H1 (cell line): ENCODE measurements at regions not wholly inside any gene's neighbourhood (a gene's known extent, or its start where the extent isn't known, plus 50 kb on each side); places are given as distances from the start of the nearest gene placed in this dataset.

Source experiments
- CHD2 ChIP-seq: IDR thresholded peaks from 2 replicates; pipeline ENCODE4 v1.6.1; 2012; ENCODE audit warnings: low read length, improper control_type of control experiment
- RAD21 ChIP-seq, 2 experiments: IDR thresholded peaks in 1 of 2; conservative IDR thresholded peaks in 1 of 2; 2 replicates each; pipeline ENCODE4 v1.6.1; 2011; ENCODE audit warnings: low read depth in 2 of 2, low read length in 2 of 2, improper control_type of control experiment in 1 of 2, inconsistent platforms in 1 of 2, mild to moderate bottlenecking in 1 of 2, moderate library complexity in 1 of 2
- TF ChIP-seq, protein P1 (sequence below): fragments of 300-600 bp; sonication (generic); IDR thresholded peaks from 2 replicates; pipeline ENCODE4 v1.7.1; 2012; ENCODE audit warnings: low read length, moderate library complexity, mild to moderate bottlenecking, inconsistent platforms; ENCODE audit not compliant: insufficient replicate concordance

DNA sequence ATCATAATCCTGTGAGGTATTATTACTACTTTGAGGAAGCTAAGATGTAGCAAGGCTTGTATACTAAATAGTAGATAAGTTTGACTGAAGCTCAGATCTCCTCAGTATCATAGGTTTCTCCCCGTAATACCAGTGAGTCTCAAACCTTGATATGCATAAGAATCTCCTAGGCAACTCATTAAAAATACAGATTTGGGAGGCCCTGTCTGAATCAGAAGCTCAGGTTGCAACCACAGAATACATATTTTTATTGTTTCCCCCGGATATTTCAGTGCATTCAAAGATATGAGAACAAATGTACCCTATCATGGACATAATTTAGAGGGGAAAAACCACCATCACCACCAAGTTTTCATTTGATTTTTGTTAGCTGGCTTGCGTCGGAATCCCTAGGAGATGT is 242.1 kb upstream of the C2CD4B start (continued):
- TF ChIP-seq, protein P1, sequence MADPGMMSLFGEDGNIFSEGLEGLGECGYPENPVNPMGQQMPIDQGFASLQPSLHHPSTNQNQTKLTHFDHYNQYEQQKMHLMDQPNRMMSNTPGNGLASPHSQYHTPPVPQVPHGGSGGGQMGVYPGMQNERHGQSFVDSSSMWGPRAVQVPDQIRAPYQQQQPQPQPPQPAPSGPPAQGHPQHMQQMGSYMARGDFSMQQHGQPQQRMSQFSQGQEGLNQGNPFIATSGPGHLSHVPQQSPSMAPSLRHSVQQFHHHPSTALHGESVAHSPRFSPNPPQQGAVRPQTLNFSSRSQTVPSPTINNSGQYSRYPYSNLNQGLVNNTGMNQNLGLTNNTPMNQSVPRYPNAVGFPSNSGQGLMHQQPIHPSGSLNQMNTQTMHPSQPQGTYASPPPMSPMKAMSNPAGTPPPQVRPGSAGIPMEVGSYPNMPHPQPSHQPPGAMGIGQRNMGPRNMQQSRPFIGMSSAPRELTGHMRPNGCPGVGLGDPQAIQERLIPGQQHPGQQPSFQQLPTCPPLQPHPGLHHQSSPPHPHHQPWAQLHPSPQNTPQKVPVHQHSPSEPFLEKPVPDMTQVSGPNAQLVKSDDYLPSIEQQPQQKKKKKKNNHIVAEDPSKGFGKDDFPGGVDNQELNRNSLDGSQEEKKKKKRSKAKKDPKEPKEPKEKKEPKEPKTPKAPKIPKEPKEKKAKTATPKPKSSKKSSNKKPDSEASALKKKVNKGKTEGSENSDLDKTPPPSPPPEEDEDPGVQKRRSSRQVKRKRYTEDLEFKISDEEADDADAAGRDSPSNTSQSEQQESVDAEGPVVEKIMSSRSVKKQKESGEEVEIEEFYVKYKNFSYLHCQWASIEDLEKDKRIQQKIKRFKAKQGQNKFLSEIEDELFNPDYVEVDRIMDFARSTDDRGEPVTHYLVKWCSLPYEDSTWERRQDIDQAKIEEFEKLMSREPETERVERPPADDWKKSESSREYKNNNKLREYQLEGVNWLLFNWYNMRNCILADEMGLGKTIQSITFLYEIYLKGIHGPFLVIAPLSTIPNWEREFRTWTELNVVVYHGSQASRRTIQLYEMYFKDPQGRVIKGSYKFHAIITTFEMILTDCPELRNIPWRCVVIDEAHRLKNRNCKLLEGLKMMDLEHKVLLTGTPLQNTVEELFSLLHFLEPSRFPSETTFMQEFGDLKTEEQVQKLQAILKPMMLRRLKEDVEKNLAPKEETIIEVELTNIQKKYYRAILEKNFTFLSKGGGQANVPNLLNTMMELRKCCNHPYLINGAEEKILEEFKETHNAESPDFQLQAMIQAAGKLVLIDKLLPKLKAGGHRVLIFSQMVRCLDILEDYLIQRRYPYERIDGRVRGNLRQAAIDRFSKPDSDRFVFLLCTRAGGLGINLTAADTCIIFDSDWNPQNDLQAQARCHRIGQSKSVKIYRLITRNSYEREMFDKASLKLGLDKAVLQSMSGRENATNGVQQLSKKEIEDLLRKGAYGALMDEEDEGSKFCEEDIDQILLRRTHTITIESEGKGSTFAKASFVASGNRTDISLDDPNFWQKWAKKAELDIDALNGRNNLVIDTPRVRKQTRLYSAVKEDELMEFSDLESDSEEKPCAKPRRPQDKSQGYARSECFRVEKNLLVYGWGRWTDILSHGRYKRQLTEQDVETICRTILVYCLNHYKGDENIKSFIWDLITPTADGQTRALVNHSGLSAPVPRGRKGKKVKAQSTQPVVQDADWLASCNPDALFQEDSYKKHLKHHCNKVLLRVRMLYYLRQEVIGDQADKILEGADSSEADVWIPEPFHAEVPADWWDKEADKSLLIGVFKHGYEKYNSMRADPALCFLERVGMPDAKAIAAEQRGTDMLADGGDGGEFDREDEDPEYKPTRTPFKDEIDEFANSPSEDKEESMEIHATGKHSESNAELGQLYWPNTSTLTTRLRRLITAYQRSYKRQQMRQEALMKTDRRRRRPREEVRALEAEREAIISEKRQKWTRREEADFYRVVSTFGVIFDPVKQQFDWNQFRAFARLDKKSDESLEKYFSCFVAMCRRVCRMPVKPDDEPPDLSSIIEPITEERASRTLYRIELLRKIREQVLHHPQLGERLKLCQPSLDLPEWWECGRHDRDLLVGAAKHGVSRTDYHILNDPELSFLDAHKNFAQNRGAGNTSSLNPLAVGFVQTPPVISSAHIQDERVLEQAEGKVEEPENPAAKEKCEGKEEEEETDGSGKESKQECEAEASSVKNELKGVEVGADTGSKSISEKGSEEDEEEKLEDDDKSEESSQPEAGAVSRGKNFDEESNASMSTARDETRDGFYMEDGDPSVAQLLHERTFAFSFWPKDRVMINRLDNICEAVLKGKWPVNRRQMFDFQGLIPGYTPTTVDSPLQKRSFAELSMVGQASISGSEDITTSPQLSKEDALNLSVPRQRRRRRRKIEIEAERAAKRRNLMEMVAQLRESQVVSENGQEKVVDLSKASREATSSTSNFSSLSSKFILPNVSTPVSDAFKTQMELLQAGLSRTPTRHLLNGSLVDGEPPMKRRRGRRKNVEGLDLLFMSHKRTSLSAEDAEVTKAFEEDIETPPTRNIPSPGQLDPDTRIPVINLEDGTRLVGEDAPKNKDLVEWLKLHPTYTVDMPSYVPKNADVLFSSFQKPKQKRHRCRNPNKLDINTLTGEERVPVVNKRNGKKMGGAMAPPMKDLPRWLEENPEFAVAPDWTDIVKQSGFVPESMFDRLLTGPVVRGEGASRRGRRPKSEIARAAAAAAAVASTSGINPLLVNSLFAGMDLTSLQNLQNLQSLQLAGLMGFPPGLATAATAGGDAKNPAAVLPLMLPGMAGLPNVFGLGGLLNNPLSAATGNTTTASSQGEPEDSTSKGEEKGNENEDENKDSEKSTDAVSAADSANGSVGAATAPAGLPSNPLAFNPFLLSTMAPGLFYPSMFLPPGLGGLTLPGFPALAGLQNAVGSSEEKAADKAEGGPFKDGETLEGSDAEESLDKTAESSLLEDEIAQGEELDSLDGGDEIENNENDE, result no peak
- TF ChIP-seq RAD21 (IDR thresholded peaks at IDR 0.05 in 1 of 2, conservative IDR thresholded peaks at IDR 0.05 in 1 of 2; ENCODE audit: low read depth in 2 of 2, low read length in 2 of 2) (no peak), CHD2 (no peak)
